HepG2 (cell line): ENCODE measurements at regions not wholly inside any gene's neighbourhood (a gene's known extent, or its start where the extent isn't known, plus 50 kb on each side); places are given as distances from the start of the nearest gene placed in this dataset.

Experiments used
- FOXK2 ChIP-seq: fragments of 450-650 bp; IDR thresholded peaks from 2 replicates; pipeline ENCODE4 v1.6.1; 2016
- IKZF1 ChIP-seq: fragments of 450-650 bp; IDR thresholded peaks from 2 replicates; pipeline ENCODE4 v1.7.1; 2016
- SP1 ChIP-seq, 2 experiments: fragments of 450-650 bp in 1 of 2; sonication (generic) in 1 of 2; formaldehyde crosslinking in 1 of 2; IDR thresholded peaks; 2 replicates each; pipeline versions ENCODE4 v1.4.0 to v1.6.1; 2016 to 2020; ENCODE audit warnings: missing genetic modification reagents in 1 of 2
- ZBTB20 ChIP-seq: sonication (generic); formaldehyde crosslinking; IDR thresholded peaks from 2 replicates; pipeline ENCODE4 v1.8.1; 2023; ENCODE audit warnings: missing genetic modification reagents, low read depth, mild to moderate bottlenecking, borderline replicate concordance

DNA sequence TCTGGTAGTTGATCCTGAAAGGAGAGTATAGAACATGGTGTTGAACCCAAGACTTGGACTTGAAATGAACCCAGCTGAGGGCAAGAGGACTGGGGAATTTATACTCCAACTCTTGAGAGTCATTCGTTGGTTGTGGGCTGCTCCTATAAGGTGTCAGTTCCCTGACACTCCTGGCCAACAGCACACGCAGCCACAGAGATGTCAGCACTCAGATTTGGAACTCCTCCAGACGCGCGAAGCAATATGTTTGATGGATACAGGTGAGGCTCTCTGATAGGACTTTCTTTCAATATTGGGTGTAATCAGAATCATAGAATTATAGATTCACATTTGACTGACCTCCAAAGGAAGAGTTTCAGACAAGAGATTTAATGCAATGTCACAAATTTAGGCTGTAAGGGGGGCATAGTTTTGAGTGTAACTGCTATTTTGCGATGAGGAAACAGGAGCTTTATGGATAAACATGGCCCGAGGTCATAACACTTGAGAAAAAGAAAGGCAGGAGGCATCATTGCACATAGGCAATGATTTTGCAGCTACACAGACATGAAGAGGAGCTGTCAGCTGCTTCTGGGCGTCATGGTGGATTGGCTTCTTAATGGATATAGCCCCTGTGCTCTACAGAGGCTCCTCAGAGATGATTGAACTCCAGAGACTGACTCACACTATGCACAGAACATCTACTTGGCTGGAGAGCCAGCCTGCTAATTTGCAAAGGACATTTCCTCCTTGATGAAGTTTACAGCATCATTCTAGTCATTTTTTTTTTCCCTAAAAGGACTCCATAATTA is 569.2 kb upstream of the RGMA start:
- TF ChIP-seq ZBTB20 (CRISPR knock-in tag) (no peak), FOXK2 (no peak), SP1 (IDR thresholded peaks at IDR 0.05) (no peak), SP1 (CRISPR knock-in tag; IDR thresholded peaks at IDR 0.05) (no peak), IKZF1 (no peak)
